ENCODE measurements at regions not wholly inside any gene's neighbourhood (a gene's known extent, or its start where the extent isn't known, plus 50 kb on each side); places are given as distances from the start of the nearest gene placed in this dataset.

DNA sequence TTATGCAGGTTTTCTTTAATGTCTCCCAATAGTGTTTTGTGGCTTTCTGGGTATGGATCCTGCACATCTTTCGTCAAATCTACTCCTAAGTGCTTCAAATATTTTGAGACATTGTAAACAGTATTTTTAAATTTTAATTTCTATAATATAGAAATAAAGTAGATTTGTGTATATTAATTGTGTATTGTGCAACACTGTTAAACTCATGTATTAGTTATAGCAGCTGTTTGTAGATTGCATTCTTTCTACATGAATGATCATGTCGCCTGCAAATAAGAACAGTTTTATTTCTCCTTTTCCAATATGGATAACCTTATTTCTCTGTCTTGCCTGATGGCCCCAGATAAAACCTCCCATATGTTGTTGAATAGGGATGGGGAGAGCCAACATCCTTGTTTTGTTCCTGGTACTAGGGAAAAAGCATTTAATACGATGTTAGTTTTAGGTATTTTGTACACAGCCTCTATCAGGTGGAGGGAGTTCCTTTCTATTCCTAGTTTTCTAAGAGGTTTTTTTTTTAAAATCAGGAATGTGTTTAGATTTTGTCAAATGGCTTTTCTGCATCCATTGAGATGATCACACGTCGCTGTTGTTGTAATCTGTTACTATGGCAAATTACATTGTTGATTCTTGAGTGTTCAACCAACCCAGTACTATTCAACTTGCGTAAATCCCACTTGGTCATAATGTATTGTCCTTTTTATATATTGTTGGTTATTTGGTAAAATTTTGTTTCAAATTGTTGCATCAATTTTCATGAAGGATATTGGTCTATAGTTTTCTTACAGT is 71.1 kb upstream of the DGKG start:
- no peak overlapping the region for H3K27ac Mint-ChIP-seq
- Histone ChIP-seq H3K27me3 (ENCODE audit: control insufficient read depth, insufficient read depth, low read length, poor library complexity, severe bottlenecking) (no peaks in the 10 kb centered on the region), H3K4me1 (ENCODE audit: control insufficient read depth, insufficient read depth, low read length) (peaks cover 10% of the 10 kb centered on the region), H3K9ac (ENCODE audit: extremely low read depth, low read length, poor library complexity, severe bottlenecking) (no peak overlapping the region), H3K4me3 (ENCODE audit: low read length) (no peak overlapping the region), H3K27ac (ENCODE audit: low read depth, low read length) (no peak overlapping the region), H3K9me3 (ENCODE audit: control insufficient read depth, low read length) (no peaks in the 10 kb centered on the region), H3K36me3 (ENCODE audit: control insufficient read depth, insufficient read depth, low read length) (no peaks in the 10 kb centered on the region)
- 89 to 100% methylated on average over 3 to 6 of the region's 6 CpGs for WGBS, 2 experiments (ENCODE audit: insufficient coverage in 1 of 2, insufficient read length in 1 of 2)
- H3K9me3 Mint-ChIP-seq: peaks cover 16% of the 10 kb centered on the region
- no peak overlapping the region for H3K4me3 Mint-ChIP-seq
- no peaks in the 10 kb centered on the region for H3K36me3 Mint-ChIP-seq (ENCODE audit: low read depth)
- H3K4me1 Mint-ChIP-seq: peaks cover 12% of the 10 kb centered on the region
- DNase-seq: no peak
- H3K27me3 Mint-ChIP-seq (ENCODE audit: insufficient read depth): no peaks in the 10 kb centered on the region
- TF ChIP-seq, protein P1, sequence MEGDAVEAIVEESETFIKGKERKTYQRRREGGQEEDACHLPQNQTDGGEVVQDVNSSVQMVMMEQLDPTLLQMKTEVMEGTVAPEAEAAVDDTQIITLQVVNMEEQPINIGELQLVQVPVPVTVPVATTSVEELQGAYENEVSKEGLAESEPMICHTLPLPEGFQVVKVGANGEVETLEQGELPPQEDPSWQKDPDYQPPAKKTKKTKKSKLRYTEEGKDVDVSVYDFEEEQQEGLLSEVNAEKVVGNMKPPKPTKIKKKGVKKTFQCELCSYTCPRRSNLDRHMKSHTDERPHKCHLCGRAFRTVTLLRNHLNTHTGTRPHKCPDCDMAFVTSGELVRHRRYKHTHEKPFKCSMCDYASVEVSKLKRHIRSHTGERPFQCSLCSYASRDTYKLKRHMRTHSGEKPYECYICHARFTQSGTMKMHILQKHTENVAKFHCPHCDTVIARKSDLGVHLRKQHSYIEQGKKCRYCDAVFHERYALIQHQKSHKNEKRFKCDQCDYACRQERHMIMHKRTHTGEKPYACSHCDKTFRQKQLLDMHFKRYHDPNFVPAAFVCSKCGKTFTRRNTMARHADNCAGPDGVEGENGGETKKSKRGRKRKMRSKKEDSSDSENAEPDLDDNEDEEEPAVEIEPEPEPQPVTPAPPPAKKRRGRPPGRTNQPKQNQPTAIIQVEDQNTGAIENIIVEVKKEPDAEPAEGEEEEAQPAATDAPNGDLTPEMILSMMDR (conservative IDR thresholded peaks at IDR 0.05): no peak

DNA sequence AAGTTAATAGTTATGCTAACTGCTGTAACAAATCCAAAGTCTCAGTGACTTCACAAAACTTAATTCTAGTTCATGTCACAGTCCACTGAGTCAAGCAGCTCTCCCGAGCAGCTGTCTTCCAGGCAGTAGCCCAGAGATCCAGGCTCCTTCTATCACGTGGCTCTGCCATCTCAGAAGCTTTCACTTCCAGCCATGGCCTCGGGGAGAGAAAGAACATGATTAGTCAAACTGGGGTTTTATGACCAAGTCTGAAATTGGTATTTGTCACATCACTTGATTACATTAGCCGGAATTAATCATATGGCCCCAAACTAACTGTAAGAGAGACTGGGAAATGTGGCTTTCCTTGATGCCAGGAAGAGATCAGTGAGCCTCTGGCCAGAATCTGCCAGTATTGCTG is 70.2 kb upstream of the DGKG start:
- H3K27me3 Mint-ChIP-seq (ENCODE audit: insufficient read depth): no peaks in the 10 kb centered on the region
- H3K9ac ChIP-seq (ENCODE audit: extremely low read depth, low read length, poor library complexity, severe bottlenecking): no peak overlapping the region
- H3K4me1 ChIP-seq (ENCODE audit: control insufficient read depth, insufficient read depth, low read length): peaks cover 18% of the 10 kb centered on the region
- WGBS, 2 experiments (ENCODE audit: insufficient coverage in 1 of 2, insufficient read length in 1 of 2): 84 to 95% methylated on average over 4 of the region's 4 CpGs
- H3K4me3 ChIP-seq (ENCODE audit: low read length): no peak overlapping the region
- H3K4me3 Mint-ChIP-seq: no peak overlapping the region
- H3K9me3 ChIP-seq (ENCODE audit: control insufficient read depth, low read length): no peaks in the 10 kb centered on the region
- no peaks in the 10 kb centered on the region for H3K36me3 ChIP-seq (ENCODE audit: control insufficient read depth, insufficient read depth, low read length)
- no peak for DNase-seq
- TF ChIP-seq, protein P1 (conservative IDR thresholded peaks at IDR 0.05): no peak
- H3K9me3 Mint-ChIP-seq: peaks cover 16% of the 10 kb centered on the region
- no peaks in the 10 kb centered on the region for H3K36me3 Mint-ChIP-seq (ENCODE audit: low read depth)
- H3K27me3 ChIP-seq (ENCODE audit: control insufficient read depth, insufficient read depth, low read length, poor library complexity, severe bottlenecking): no peaks in the 10 kb centered on the region
- H3K4me1 Mint-ChIP-seq: peaks cover 21% of the 10 kb centered on the region
- H3K27ac Mint-ChIP-seq: no peak overlapping the region
- H3K27ac ChIP-seq (ENCODE audit: low read depth, low read length): no peak overlapping the region

DNA sequence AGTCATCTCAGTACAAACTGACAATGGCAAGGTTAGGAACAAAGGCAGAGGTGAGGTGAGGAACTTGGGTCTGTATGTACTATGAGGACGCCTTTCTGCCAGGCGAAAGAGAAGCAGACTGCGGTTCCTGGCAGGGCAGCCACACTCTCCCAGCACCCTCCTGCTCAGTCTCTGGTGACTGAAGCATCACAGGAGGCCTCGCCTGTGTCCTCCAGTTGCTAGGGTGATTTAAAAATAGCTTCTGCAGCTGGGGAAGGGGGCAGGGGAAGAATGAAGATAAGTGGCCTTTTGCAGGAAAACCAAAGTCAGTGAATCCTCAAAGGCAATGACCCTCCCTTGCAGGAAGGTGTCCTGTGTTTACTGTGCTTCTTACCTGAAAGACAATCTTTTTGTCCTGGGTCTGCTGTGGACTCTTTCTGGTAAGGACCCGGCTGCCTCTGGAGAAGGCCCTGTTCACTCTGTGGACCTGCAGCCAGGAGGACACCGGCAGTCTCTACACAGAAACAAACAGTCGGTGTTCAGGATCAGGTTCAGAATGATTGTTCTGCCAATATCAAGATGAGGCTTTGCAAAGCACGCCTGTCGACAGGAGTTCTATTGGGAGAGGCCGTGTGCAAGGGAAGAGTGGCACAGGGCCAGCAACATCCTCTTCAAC is 65.7 kb upstream of the DGKG start:
- peaks cover 18% of the 10 kb centered on the region for H3K4me1 ChIP-seq (ENCODE audit: control insufficient read depth, insufficient read depth, low read length)

More for the DNA sequence above, 65.7 kb upstream of the DGKG start:
- peak; percentile 54 for DNase-seq
- Mint-ChIP-seq H3K9me3 (no peaks in the 10 kb centered on the region), H3K4me1 (peaks cover 36% of the 10 kb centered on the region), H3K27me3 (ENCODE audit: insufficient read depth) (no peaks in the 10 kb centered on the region), H3K4me3 (no peak overlapping the region), H3K36me3 (ENCODE audit: low read depth) (no peaks in the 10 kb centered on the region), H3K27ac (peak overlapping the region; percentile 27)
- H3K4me3 ChIP-seq (ENCODE audit: low read length): peak overlapping the region; percentile 19
- H3K27ac ChIP-seq (ENCODE audit: low read depth, low read length): no peak overlapping the region
- no peaks in the 10 kb centered on the region for H3K36me3 ChIP-seq (ENCODE audit: control insufficient read depth, insufficient read depth, low read length)
- H3K9ac ChIP-seq (ENCODE audit: extremely low read depth, low read length, poor library complexity, severe bottlenecking): no peak overlapping the region
- WGBS, 2 experiments (ENCODE audit: insufficient coverage in 1 of 2, insufficient read length in 1 of 2): 87 to 89% methylated on average over 7 to 10 of the region's 10 CpGs
- H3K9me3 ChIP-seq (ENCODE audit: control insufficient read depth, low read length): no peaks in the 10 kb centered on the region
- H3K27me3 ChIP-seq (ENCODE audit: control insufficient read depth, insufficient read depth, low read length, poor library complexity, severe bottlenecking): no peaks in the 10 kb centered on the region
- TF ChIP-seq, protein P1 (conservative IDR thresholded peaks at IDR 0.05): no peak
